A673 (cell line): ENCODE measurements at regions not wholly inside any gene's neighbourhood (a gene's known extent, or its start where the extent isn't known, plus 50 kb on each side); places are given as distances from the start of the nearest gene placed in this dataset.

Source experiments
- BruUV-seq: library from RNA; stranded (reverse); fragments of 400-500 nt; replicated peaks from 2 replicates; lab custom pipeline; 2021; lab: Mats Ljungman, UMichigan
- CTCF ChIA-PET: fragments of 300-600 bp; sonication (Branson Sonifier 250); formaldehyde crosslinking; loops from one replicate; lab custom pipeline; 2022; ENCODE audit warnings: antibody characterized with exemption; lab: Charles Lee
- POLR2A ChIA-PET: fragments of 300-600 bp; sonication (Branson Sonifier 250); formaldehyde crosslinking; loops from one replicate; lab custom pipeline; 2022; ENCODE audit warnings: antibody characterized with exemption; ENCODE audit not compliant: low non-redundant PET; lab: Charles Lee
- DNase-seq: peaks from one replicate; pipeline ENCODE4 v3.0.0-alpha.2; 2015; ENCODE audit warnings: low spot score
- H3K27ac ChIP-seq: fragments of 200-600 bp; sonication (generic); 2 replicates; pipeline ENCODE4 v1.5.1; 2016; ENCODE audit warnings: mixed run types, low read depth, mild to moderate bottlenecking, mixed read lengths, antibody characterized with exemption, low read length; ENCODE audit not compliant: poor library complexity, severe bottlenecking
- H3K27me3 ChIP-seq: fragments of 200-600 bp; sonication (generic); replicated peaks from 2 replicates; pipeline ENCODE4 v1.6.1; 2017; ENCODE audit warnings: mixed run types, low read depth, mild to moderate bottlenecking, mixed read lengths, antibody characterized with exemption, low read length; ENCODE audit not compliant: insufficient read depth, poor library complexity
- H3K36me3 ChIP-seq: fragments of 200-600 bp; sonication (generic); 2 replicates; pipeline ENCODE4 v1.6.1; 2016; ENCODE audit warnings: mixed run types, mild to moderate bottlenecking, mixed read lengths, antibody characterized with exemption, low read length; ENCODE audit not compliant: insufficient read depth, poor library complexity, severe bottlenecking
- H3K4me1 ChIP-seq: fragments of 200-600 bp; sonication (generic); 2 replicates; pipeline ENCODE4 v1.6.1; 2017; ENCODE audit warnings: mixed run types, mild to moderate bottlenecking, mixed read lengths, antibody characterized with exemption, low read length; ENCODE audit not compliant: insufficient read depth, poor library complexity, severe bottlenecking
- H3K4me3 ChIP-seq: fragments of 200-600 bp; sonication (generic); 2 replicates; pipeline ENCODE4 v1.5.1; 2016; ENCODE audit warnings: low read depth, mixed run types, mild to moderate bottlenecking, mixed read lengths, low read length; ENCODE audit not compliant: poor library complexity, severe bottlenecking
- H3K9me3 ChIP-seq: fragments of 200-600 bp; sonication (generic); 2 replicates; pipeline ENCODE4 v1.6.1; 2016; ENCODE audit warnings: mixed run types, low read depth, mild to moderate bottlenecking, mixed read lengths, antibody characterized with exemption, low read length; ENCODE audit not compliant: poor library complexity, severe bottlenecking
- CTCF ChIP-seq: fragments of 300-800, 200-600 bp; sonication (generic); conservative IDR thresholded peaks from 2 replicates; pipeline ENCODE4 v1.5.1; 2017; ENCODE audit warnings: low read depth, mild to moderate bottlenecking, antibody characterized with exemption, low read length, moderate library complexity, mixed read lengths
- EZH2 ChIP-seq: fragments of 200-600 bp; sonication (generic); IDR thresholded peaks from 2 replicates; pipeline ENCODE4 v1.6.1; 2017; ENCODE audit warnings: borderline replicate concordance, low read depth, mild to moderate bottlenecking, mixed read lengths, antibody characterized with exemption, low read length; ENCODE audit not compliant: poor library complexity, severe bottlenecking
- intact Hi-C: fragments of 100-400 bp; cut with micrococcal nuclease; formaldehyde crosslinking; loops from one replicate; pipeline ENCODE4 v1.10.0; 2022; ENCODE audit not compliant: unreplicated experiment

- H3K36me3 ChIP-seq: no peaks in the 10 kb centered on the region
- H3K9me3 ChIP-seq: no peaks in the 10 kb centered on the region
- POLR2A ChIA-PET: no interaction called here
- no peak for DNase-seq
- no peak overlapping the region for H3K4me3 ChIP-seq
- CTCF ChIA-PET: no interaction called here
- TF ChIP-seq CTCF (no peak), EZH2 (no peak)
- no peaks in the 10 kb centered on the region for H3K4me1 ChIP-seq
- intact Hi-C loops: no loop called here
- BruUV-seq: no TSS peak
- H3K27me3 ChIP-seq: no peaks in the 10 kb centered on the region
- no peak overlapping the region for H3K27ac ChIP-seq
These were observed 286.2 kb downstream of the ARL6IP6 start for GRCh38 chr2:153004627-153005026.

- DNase-seq: no peak
- no peaks in the 10 kb centered on the region for H3K36me3 ChIP-seq
- intact Hi-C loops: no loop called here
- CTCF ChIA-PET: no interaction called here
- no TSS peak for BruUV-seq
- peaks cover 15% of the 10 kb centered on the region for H3K9me3 ChIP-seq
- no peaks in the 10 kb centered on the region for H3K27me3 ChIP-seq
- TF ChIP-seq EZH2 (no peak), CTCF (no peak)
- H3K4me1 ChIP-seq: no peaks in the 10 kb centered on the region
- POLR2A ChIA-PET: no interaction called here
- H3K27ac ChIP-seq: no peak overlapping the region
- H3K4me3 ChIP-seq: no peak overlapping the region
These were observed 255.7 kb downstream of the ARL6IP6 start for GRCh38 chr2:152974146-152974545.

GRCh38 chr2:152971685-152972084 lies 253.3 kb downstream of the ARL6IP6 start:
- intact Hi-C loops: no loop called here
- ChIA-PET CTCF (no interaction called here), POLR2A (no interaction called here)
- Histone ChIP-seq H3K36me3 (no peaks in the 10 kb centered on the region), H3K27me3 (no peaks in the 10 kb centered on the region), H3K27ac (no peak overlapping the region), H3K9me3 (peaks cover 22% of the 10 kb centered on the region), H3K4me3 (no peak overlapping the region), H3K4me1 (no peaks in the 10 kb centered on the region)
- no peak for TF ChIP-seq CTCF
- TF ChIP-seq EZH2: no peak
- no TSS peak for BruUV-seq
- no peak for DNase-seq
